Kidney (tissue), 13 donors: ENCODE measurements at regions not wholly inside any gene's neighbourhood (a gene's known extent, or its start where the extent isn't known, plus 50 kb on each side); places are given as distances from the start of the nearest gene placed in this dataset.
"Not testable (repeated sequence)": the region's sequence is repeated elsewhere in the genome, so short reads cannot be mapped to it uniquely, and the experiment has no call there.

Experiments
- DNase-seq, 5 donors: peaks; one replicate each; pipeline ENCODE4 v3.0.0-alpha.2; 2013 to 2020
- FAIRE-seq: peaks from 2 replicates; lab custom pipeline; 2012; peaks lifted over from hg19 to GRCh38; lab: Jason Lieb, UNC
- H3K27ac ChIP-seq, 2 donors: one replicate each; pipeline ENCODE4 v1.7.0; 2013; ENCODE audit warnings: low read depth in 2 of 2, low read length in 2 of 2, inconsistent platforms in 1 of 2
- H3K27me3 ChIP-seq: one replicate; pipeline ENCODE4 v1.7.1; 2013; ENCODE audit warnings: low read length, inconsistent platforms; ENCODE audit not compliant: control insufficient read depth, insufficient read depth
- H3K36me3 ChIP-seq, 3 donors: one replicate each; pipeline versions ENCODE4 v1.7.0 to v1.7.1; 2013; ENCODE audit warnings: low read length in 3 of 3, control low read depth in 1 of 3, inconsistent platforms in 1 of 3; ENCODE audit not compliant: insufficient read depth in 3 of 3, control insufficient read depth in 2 of 3
- H3K4me1 ChIP-seq, 3 donors: one replicate each; pipeline versions ENCODE4 v1.7.0 to v1.7.1; 2013; ENCODE audit warnings: low read length in 3 of 3, inconsistent platforms in 1 of 3, low read depth in 1 of 3; ENCODE audit not compliant: control insufficient read depth in 2 of 3, insufficient read depth in 2 of 3
- H3K4me3 ChIP-seq, 3 donors: one replicate each; pipeline versions ENCODE4 v1.7.0 to v1.8.1; 2013; ENCODE audit warnings: low read length in 3 of 3, control low read depth in 1 of 3, inconsistent platforms in 1 of 3
- H3K9ac ChIP-seq, 3 donors: one replicate each; pipeline versions ENCODE4 v1.7.0 to v1.7.1; 2013; ENCODE audit warnings: low read length in 3 of 3, control low read depth in 1 of 3, inconsistent platforms in 1 of 3
- H3K9me3 ChIP-seq, 3 donors: one replicate each; pipeline versions ENCODE4 v1.7.0 to v1.7.1; 2013; ENCODE audit warnings: low read length in 3 of 3, control low read depth in 1 of 3, inconsistent platforms in 1 of 3; ENCODE audit not compliant: control insufficient read depth in 2 of 3, insufficient read depth in 1 of 3
- intact Hi-C: fragments of 100-400 bp; cut with DNase I; formaldehyde crosslinking; loops from one replicate; pipeline ENCODE4 v1.11.1; 2022
- TF ChIP-seq, protein P1 (sequence below): IDR thresholded peaks from 3 replicates; pipeline ENCODE4 v1.5.1; 2012; ENCODE audit warnings: mild to moderate bottlenecking, moderate library complexity, borderline replicate concordance; ENCODE audit not compliant: insufficient read depth; ENCODE audit errors: extremely low read depth
- donor health status: control.
- donor health status: control.
- donor health status: control.
- donor health status: control.
- donor health status: control.
- donor health status: DM: yes; HTN: yes; CAD: no.
- donor health status: Normal renal cell carcinoma (clear cell type).

DNA sequence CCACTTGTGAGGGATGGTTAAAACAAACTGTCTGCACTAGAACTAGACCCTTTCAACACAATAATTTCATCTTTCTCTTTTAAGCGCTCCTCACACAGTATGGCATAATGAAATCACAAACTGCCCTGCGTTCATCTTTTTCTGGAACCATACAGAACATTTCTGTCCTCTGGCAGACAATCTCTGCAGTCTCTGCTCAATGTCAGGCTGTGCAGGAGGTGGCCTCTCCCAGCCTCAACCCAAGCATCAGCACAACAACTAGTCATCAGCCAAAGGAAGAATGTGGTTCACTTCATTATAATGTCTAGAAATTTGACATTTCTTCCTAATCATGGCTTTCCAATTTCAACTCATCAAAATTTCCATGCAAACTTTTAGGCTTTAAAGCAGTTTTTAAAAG is 125.1 kb upstream of the STARD13 start:
- DNase-seq (no peak), FAIRE-seq (no peak)
- TF ChIP-seq, protein P1, sequence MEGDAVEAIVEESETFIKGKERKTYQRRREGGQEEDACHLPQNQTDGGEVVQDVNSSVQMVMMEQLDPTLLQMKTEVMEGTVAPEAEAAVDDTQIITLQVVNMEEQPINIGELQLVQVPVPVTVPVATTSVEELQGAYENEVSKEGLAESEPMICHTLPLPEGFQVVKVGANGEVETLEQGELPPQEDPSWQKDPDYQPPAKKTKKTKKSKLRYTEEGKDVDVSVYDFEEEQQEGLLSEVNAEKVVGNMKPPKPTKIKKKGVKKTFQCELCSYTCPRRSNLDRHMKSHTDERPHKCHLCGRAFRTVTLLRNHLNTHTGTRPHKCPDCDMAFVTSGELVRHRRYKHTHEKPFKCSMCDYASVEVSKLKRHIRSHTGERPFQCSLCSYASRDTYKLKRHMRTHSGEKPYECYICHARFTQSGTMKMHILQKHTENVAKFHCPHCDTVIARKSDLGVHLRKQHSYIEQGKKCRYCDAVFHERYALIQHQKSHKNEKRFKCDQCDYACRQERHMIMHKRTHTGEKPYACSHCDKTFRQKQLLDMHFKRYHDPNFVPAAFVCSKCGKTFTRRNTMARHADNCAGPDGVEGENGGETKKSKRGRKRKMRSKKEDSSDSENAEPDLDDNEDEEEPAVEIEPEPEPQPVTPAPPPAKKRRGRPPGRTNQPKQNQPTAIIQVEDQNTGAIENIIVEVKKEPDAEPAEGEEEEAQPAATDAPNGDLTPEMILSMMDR, result no peak
- Histone ChIP-seq H3K4me1 (no peaks in the 10 kb centered on the region), H3K36me3 (no peaks in the 10 kb centered on the region), H3K27ac (no peak overlapping the region), H3K9me3 (no peaks in the 10 kb centered on the region), H3K4me3 (no peak overlapping the region), H3K9ac (no peak overlapping the region), H3K27me3 (no peaks in the 10 kb centered on the region)
- intact Hi-C loops, result no loop called here

DNA sequence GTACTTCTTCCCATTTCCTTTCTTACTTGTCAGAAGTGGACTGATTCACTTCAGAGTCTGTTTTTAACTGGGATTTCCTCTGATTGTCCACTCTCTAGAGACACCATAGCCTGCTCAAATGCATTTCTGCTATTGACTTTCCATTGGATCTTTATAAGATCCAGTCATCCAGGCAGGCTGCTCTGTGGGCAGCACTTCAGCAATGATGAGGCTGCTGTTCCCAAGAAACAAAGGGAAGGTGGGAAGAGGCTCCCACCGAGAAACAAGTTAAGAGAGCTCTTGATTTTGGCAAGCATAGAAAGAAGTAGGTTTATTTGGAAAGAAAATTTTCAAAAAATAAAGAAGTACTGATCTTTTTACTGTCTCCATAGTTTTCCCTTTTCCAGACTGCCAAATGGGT is 125.8 kb upstream of the STARD13 start:
- H3K4me3 ChIP-seq, result no peak overlapping the region
- H3K27me3 ChIP-seq, result no peaks in the 10 kb centered on the region
- DNase-seq, result no peak
- intact Hi-C loops, result no loop called here
- no peak overlapping the region for H3K9ac ChIP-seq
- H3K4me1 ChIP-seq, result no peaks in the 10 kb centered on the region
- no peaks in the 10 kb centered on the region for H3K9me3 ChIP-seq
- no peak for FAIRE-seq
- H3K27ac ChIP-seq, result no peak overlapping the region
- TF ChIP-seq, protein P1, result no peak
- H3K36me3 ChIP-seq, result no peaks in the 10 kb centered on the region

DNA sequence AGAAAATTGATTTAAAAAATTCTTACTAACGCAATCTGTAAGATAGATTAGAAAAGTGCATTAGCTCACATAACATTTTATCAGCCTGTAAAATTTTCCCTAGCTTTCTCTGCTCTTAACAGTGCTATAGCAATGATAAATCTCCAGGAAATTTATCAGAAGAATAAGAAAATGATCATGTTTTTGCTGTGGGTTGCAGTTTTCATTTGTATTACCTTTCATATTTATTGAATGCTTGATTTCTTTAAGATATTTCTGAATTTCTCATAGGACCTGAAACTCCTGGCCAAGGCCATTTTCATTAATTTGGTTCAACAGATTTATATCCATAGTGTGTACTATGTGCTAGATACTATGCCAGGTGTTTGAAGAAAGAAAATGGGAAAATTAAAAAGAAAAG is 130.3 kb upstream of the STARD13 start:
- Histone ChIP-seq H3K9me3 (no peaks in the 10 kb centered on the region), H3K4me3 (no peak overlapping the region), H3K4me1 (no peaks in the 10 kb centered on the region), H3K27ac (no peak overlapping the region), H3K9ac (no peak overlapping the region), H3K27me3 (no peaks in the 10 kb centered on the region), H3K36me3 (no peaks in the 10 kb centered on the region)
- FAIRE-seq, result no peak
- intact Hi-C loops, result no loop called here
- TF ChIP-seq, protein P1, result no peak
- no peak for DNase-seq

DNA sequence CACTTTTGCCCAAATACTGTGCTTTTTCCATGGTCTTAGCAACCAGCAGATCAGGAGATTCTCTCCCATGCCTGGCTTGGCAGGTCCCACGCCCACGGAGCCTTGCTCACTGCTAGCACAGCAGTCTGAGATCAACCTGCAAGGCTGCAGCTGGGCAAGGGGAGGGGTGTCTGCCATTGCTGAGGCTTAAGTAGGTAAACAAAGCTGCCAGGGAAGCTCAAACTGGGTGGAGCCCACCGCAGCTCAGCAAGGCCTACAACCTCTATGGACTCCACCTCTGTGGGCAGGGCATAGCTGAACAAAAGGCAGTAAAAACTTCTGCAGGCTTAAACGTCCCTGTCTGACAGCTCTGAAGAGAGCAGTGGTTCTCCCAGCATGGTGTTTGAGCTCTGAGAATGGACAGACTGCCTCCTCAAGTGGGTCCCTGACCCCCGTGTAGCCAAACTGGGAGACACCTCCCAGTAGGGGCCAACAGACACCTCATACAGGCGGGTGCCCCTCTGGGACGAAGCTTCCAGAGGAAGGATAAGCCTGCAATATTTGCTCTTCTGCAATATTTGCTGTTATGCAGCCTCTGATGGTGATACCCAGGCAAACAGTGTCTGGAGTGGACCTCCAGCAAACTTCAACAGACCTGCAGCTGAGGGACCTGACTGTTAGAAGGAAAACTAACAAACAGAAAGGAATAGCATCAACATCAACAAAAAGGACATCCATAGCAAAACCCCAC is 132.8 kb upstream of the STARD13 start:
- DNase-seq, FAIRE-seq, H3K9ac ChIP-seq, H3K27ac ChIP-seq, H3K9me3 ChIP-seq, H3K4me3 ChIP-seq, intact Hi-C loops, H3K4me1 ChIP-seq, H3K36me3 ChIP-seq, H3K27me3 ChIP-seq: not testable (repeated sequence)

DNA sequence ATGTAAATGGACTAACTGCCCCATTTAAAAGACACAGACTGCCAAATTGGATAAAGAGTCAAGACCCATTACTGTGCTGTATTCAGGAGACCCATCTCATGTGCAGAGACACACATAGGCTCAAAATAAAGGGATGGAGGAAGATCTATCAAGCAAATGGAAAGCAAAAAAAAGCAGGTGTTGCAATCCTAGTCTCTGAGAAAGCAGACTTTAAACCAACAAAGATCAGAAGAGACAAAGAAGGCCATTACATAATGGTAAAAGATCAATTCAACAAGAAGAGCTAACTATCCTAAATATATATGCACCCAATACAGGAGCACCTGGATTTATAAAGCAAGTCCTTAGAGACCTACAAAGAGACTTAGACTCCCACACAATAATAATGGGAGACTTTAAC is 134.6 kb upstream of the STARD13 start:
- H3K4me1 ChIP-seq, H3K36me3 ChIP-seq, H3K4me3 ChIP-seq, H3K9ac ChIP-seq, DNase-seq, H3K27ac ChIP-seq, H3K27me3 ChIP-seq, FAIRE-seq, H3K9me3 ChIP-seq, intact Hi-C loops: not testable (repeated sequence)
